Activated CD4-positive, alpha-beta T cell treated with anti-CD3 and anti-CD28 coated beads, Interleukin-2, amount 50 U/mL, for 48 hours (primary cell): ENCODE measurements at regions not wholly inside any gene's neighbourhood (a gene's known extent, or its start where the extent isn't known, plus 50 kb on each side); places are given as distances from the start of the nearest gene placed in this dataset.

Experiments
- DNase-seq, 2 experiments: peaks; one replicate each; pipeline ENCODE4 v3.0.0-alpha.2; 2020

- DNase-seq = no peak
Measured at GRCh38 chr21:27448960-27449359, 482.1 kb upstream of the ADAMTS5 start.

- DNase-seq = no peak
Measured at GRCh38 chr21:27447843-27448242, 481.0 kb upstream of the ADAMTS5 start.

DNA sequence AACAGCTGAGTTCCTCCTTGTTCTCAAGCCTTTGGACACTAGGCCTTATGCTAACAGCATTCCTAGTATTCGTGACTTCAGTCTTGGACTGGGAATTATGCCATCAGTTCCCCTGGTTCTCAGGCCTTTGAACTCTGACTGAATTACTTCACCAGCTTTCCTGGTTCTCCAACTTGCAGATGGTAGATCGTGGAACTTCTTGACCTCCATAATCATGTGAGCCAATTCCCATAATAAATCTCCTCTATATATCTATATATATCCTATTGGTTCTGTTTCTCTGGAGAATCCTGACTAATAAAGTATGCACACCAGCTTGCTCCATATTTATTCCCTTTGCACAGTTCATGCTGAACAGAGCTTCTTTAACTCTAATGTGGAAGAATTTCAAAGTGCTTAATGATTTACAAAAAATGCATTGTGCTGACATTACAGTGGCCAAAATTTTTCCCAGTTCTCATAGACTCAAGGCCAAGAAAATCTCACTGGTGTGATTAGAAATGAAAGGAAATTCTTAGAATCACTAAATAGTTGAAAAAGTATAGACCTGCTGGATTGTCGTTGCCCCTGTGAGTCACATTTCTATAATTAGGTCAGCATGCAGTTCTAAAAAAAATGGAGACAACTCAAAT, 462.9 kb upstream of the ADAMTS5 start:
- no peak for DNase-seq

- DNase-seq = no peak
Measured at GRCh38 chr21:27426196-27426595, 459.3 kb upstream of the ADAMTS5 start.

DNA sequence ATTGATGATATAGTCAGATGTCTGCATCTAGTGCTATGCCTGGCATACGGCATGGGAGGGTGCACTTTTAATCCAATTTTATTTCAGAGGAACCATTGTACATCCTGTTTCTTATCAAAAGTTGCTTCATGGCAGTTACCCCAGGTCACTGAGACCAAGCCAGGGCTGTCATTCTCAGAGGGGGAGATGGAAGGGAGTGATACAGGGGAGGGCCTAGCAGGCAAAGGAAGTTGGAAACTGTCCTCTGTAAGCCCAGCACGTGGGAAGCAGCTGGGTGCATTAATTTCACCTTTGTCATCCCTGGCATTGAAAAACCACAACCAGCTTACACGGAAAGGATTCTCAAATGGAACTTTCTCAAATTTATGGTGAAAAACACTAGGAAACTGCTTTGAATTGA, 458.7 kb upstream of the ADAMTS5 start:
- no peak for DNase-seq

GRCh38 chr21:27425172-27425571, 458.3 kb upstream of the ADAMTS5 start:
- DNase-seq = no peak

DNA sequence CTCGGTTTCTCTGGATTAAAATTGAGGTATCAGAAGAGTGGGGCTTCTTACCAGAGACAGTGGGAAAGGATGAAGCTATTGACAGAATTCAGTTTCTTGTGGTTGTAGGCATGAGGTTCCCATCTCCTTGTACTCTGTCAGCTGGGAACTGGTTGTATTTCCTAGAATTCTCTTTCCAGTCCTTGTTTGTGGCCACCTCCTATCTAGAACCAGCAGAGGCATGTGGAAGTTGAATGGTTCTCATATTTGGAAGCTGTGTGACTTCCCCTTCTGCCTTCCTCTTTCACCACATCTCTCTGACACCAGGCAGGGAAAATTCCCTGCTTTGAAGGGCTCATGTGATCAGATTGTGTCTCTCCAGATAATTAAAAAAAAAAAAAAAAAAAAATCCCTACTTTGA, 457.7 kb upstream of the ADAMTS5 start:
- DNase-seq = no peak

- no peak for DNase-seq
Measured at GRCh38 chr21:27423906-27424595, 457.2 kb upstream of the ADAMTS5 start.

DNA sequence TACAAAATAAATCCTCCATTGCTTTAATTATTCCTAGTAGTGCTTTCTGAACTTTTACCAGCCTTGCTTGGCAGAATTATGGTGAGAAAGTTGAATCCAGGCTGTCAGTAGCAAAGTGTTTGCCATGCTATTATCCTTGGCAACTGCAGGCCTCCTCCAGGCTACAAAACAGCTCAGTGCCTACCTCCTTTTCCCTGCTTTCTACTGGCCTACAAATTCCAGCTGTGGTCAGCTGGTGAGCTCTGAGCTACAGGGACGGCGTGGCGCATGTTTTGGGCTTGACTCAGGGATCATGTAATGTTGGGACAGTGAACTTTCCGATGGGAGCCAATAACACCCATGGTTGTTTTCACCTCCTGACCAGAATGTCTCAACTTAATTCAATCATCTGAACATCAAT, 456.1 kb upstream of the ADAMTS5 start:
- no peak for DNase-seq

DNA sequence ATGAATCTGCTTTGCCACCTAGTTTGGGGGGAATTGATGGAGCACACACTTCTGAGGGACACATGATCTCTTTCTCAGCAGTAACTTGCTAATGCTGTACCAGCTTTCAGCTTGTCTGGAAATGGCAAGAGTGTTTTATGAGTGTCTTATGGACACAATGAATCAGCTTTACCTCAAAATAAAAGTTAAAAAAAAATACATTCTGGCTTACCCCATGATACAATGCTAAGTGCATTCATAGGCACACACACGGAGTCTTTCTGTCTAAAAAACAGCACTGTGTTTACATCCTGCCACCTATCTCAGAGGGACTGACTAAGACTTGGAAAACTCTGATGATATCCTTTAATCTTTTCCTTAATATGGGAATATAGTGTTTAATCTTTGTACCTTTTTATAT, 455.5 kb upstream of the ADAMTS5 start:
- no peak for DNase-seq

DNA sequence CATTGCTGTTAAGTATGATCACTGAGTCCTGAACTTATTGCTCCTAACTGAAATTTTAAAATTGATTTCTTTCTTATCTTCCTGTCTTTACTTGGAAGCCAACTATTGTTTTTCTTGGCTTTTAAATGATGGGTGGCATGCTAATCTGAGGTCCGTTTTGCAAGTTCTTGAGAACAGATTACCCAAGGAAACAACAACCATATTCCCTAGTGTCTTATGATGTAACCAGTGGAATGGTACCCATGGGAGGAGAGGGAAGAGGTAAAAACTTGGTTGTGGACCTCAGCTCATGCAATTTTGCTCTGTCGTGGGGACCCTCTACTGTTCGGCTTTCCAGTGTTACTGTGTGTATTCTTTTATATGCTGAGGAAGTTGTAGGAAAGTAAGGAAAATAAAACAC, 454.8 kb upstream of the ADAMTS5 start:
- no peak for DNase-seq

DNA sequence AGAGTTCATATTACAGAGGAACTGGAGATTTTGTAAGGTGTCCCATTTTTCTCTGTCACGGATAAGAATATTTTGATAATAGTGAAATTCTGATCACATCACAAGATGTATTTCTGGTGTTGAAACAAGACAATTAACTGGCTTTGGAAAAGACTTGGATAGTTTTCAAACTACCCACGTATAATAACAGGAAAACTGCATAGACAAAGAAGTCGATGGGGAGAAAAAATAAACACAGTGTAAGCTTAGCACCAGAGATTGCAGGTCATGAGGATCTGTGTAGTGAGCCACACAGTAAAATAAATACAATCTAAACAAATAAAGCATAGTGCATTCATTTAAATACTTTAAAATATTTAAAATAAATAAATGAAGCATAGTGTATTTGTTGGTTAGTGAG, 452.3 kb upstream of the ADAMTS5 start:
- DNase-seq = no peak

- DNase-seq = no peak
Measured at GRCh38 chr21:27418346-27418745, 451.5 kb upstream of the ADAMTS5 start.

DNA sequence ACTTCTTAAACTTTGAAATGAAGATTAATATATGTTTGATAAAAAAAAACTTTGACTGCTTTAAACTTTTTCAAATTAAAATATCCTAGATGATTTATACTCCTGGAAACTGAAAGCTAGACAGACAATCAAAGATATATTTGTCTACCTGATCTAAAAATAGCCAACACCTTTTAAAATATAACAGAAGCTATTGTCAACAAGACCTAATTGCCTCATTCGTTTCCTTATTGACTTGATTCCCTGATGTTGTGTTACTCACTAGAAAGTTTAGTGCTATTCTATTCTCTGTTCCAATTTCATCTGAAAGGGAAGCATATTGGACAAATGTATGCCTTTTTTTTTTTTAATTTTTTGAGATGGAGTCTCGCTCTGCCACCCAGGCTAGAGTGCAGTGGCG, 445.6 kb upstream of the ADAMTS5 start:
- no peak for DNase-seq

GRCh38 chr21:27408826-27409225, 441.9 kb upstream of the ADAMTS5 start:
- no peak for DNase-seq

GRCh38 chr21:27407271-27407670, 440.4 kb upstream of the ADAMTS5 start:
- DNase-seq = no peak

DNA sequence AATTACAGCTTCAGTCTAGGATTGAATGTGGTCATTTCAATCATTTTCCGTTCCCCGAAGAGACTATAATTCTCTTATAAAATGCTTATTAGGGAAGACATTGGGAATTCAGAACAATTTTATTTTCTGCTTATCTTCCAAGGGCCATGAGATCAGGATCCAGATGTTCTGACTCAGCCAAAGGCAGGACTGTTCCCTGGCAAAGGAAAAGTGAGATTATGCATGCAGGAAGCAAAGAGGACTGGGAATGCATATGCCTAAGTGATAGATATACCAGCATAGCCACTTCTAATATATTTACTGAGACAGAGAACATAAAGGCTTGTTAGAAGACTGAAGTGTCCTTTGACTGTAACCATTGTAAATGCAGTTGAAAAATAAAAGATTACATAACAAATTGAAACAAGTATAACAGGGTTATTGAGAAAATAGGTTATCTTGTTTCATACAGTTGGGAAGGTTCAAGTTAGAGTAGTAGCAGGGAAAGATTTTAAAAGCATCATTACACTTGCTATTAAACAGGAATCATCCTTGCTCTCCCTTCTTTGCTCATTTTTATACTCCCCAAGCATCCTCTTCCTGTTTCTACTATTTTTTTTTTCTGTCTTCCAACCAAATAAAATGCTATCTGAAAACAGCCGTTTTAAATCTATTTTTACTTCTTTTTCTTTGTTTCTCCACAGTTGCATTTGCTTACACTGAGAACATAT, 439.6 kb upstream of the ADAMTS5 start:
- no peak for DNase-seq

- DNase-seq = no peak
Measured at GRCh38 chr21:27403011-27403410, 436.1 kb upstream of the ADAMTS5 start.

DNA sequence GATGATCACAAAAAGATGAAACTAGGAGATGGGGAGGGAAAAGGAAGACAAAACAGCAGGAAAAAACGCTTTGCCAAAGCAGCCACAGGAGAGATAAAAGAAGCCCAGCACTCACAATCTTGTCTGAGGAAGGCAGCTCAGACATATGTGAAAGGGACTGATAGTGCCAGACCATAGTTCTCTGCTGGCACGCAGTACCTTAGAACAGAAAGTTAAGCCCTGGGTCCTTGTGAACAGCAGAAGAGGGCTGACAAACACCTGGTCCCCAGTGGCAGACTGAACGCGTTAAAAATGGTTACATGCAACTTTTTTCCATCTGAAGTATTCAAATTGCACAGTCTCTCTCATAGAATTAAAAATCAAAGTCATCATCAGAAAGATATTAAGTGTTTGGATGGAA, 433.2 kb upstream of the ADAMTS5 start:
- DNase-seq = no peak

DNA sequence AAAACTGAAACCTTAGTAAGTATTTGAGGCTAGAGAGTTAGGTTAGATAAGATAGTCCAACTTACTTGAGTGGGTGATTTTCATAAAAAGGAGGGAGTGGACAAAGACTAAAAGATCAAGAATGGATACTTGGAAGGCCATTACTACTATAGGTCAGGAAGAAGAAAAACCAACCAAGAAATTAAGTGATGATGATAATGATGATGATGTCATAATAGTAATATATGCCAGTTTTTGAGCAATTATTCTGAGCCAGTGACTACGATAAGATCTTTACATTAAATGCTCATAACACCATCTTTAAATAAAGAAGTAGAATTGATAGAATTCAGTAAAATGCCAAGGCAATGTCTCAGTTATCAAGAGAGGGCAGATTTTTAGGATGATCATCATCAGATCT, 430.7 kb upstream of the ADAMTS5 start:
- DNase-seq = no peak

DNA sequence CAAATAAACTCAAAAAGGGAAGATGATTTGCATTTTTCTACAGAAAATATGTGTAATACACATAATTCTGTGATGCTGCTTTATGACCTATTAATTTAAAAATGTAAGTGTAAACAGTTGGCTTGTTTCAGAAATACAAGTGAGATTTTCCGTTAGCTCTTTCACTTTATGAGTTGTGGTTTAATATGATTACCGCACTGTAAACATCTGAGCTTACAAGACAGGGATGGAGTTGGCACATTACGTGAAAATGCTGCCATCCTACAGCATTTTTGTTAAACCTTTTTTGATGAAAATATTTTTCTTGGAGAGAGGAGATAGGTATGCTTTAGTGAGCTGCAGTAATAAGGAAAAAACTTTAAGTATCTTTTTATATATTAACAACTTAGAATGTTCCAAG, 426.8 kb upstream of the ADAMTS5 start:
- no peak for DNase-seq

DNA sequence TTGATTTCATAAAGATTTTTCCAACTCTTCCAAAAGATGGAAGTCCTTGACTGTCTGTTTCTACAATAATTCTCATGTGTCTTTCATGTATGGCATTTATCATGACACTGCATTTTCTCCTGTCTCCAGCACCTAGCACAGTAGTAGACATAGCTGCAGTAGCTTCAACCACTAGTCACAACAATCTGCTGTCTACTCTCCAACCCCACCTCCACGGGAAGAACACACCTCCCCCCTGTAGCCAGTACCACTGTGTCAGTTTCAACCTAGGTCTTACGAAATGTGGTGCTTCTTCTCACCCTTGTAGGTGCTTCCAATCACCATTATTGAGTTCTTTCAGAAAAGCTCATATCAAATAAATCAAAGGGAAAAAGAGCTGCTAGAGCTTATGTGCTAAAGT, 425.1 kb upstream of the ADAMTS5 start:
- no peak for DNase-seq

DNA sequence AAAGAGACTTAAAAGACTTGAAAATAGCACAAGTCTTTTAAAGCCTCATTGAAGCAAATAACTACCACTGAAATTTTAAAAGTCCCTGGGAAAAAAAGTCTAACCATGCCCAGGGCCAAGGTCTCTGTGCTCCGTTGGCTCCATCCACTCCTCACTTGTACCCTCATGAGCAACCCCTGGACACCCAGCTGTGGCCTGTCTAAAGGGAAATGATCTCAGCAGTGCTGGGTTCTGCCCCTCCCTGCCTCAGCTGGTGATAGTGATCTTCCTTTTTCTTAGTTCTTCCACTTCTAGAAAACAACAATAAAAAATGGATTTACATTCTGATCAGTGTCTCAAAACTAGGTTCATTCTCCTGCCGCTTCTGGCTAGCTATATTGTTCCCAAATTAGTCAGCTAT, 423.5 kb upstream of the ADAMTS5 start:
- DNase-seq = no peak

- no peak for DNase-seq
Measured at GRCh38 chr21:27388825-27389224, 421.9 kb upstream of the ADAMTS5 start.
